DOHH2 (cell line): ENCODE measurements at regions not wholly inside any gene's neighbourhood (a gene's known extent, or its start where the extent isn't known, plus 50 kb on each side); places are given as distances from the start of the nearest gene placed in this dataset.
A peak's percentile ranks its signal among the peaks of the same experiment; 100 is the strongest.

Source experiments
- H3F3A ChIP-seq: fragments of 200-600 bp; sonication (generic), shearing (Covaris generic); 2 replicates; pipeline ENCODE4 v1.6.0; 2016; ENCODE audit warnings: antibody characterized with exemption, mild to moderate bottlenecking; ENCODE audit not compliant: control insufficient read depth, insufficient read depth
- H3K27ac ChIP-seq: fragments of 200-600 bp; sonication (generic); 2 replicates; pipeline ENCODE4 v1.5.1; 2014; ENCODE audit warnings: low read depth, mild to moderate bottlenecking, low read length, moderate library complexity
- H3K27me3 ChIP-seq: fragments of 200-600 bp; sonication (generic); 2 replicates; pipeline ENCODE4 v1.6.1; 2014; ENCODE audit warnings: mild to moderate bottlenecking, low read length, mixed read lengths; ENCODE audit not compliant: control insufficient read depth
- H3K36me3 ChIP-seq: fragments of 200-600 bp; sonication (generic); 2 replicates; pipeline ENCODE4 v1.6.1; 2014; ENCODE audit warnings: mild to moderate bottlenecking, low read length, moderate library complexity, mixed read lengths; ENCODE audit not compliant: control insufficient read depth
- H3K4me1 ChIP-seq: fragments of 200-600 bp; sonication (generic); 2 replicates; pipeline ENCODE4 v1.6.1; 2014; ENCODE audit warnings: mild to moderate bottlenecking, low read length, mixed read lengths; ENCODE audit not compliant: control insufficient read depth
- H3K4me2 ChIP-seq: fragments of 200-600 bp; sonication (generic); 2 replicates; pipeline ENCODE4 v1.6.0; 2014; ENCODE audit warnings: mild to moderate bottlenecking, low read length, moderate library complexity
- H3K4me3 ChIP-seq: fragments of 200-600 bp; sonication (generic); 2 replicates; pipeline ENCODE4 v1.5.1; 2014; ENCODE audit warnings: mild to moderate bottlenecking, low read length, mixed read lengths
- H3K79me2 ChIP-seq: fragments of 200-600 bp; sonication (generic); 2 replicates; pipeline ENCODE4 v1.6.1; 2014; ENCODE audit warnings: mild to moderate bottlenecking, low read length, mixed read lengths; ENCODE audit not compliant: control insufficient read depth
- H3K9me2 ChIP-seq: fragments of 200-600 bp; sonication (generic); replicated peaks from 2 replicates; pipeline ENCODE4 v1.6.1; 2014; ENCODE audit warnings: mild to moderate bottlenecking, low read length, mixed read lengths; ENCODE audit not compliant: control insufficient read depth
- H3K9me3 ChIP-seq: fragments of 200-600 bp; sonication (generic); 2 replicates; pipeline ENCODE4 v1.6.1; 2014; ENCODE audit warnings: antibody characterized with exemption, low read length, mixed read lengths; ENCODE audit not compliant: control insufficient read depth, insufficient read depth
- H4K20me1 ChIP-seq: fragments of 200-600 bp; sonication (generic); 2 replicates; pipeline ENCODE4 v1.6.0; 2014; ENCODE audit warnings: low read depth, mild to moderate bottlenecking, antibody characterized with exemption, low read length, moderate library complexity; ENCODE audit not compliant: control insufficient read depth, insufficient read depth
- CTCF ChIP-seq: fragments of 200-600 bp; sonication (generic); IDR thresholded peaks from one replicate; pipeline ENCODE4 v1.5.1; 2014; ENCODE audit warnings: antibody characterized with exemption, mild to moderate bottlenecking, low read depth, low read length; ENCODE audit not compliant: poor library complexity, severe bottlenecking
- EZH2phosphoT487 ChIP-seq: fragments of 200-600 bp; sonication (generic); IDR thresholded peaks from 2 replicates; pipeline ENCODE4 v1.6.1; 2017; ENCODE audit warnings: borderline replicate concordance, mild to moderate bottlenecking, antibody characterized with exemption, low read length, moderate library complexity, mixed read lengths

- Histone ChIP-seq H3K4me3 (no peak overlapping the region), H3K4me1 (no peaks in the 10 kb centered on the region; the same call in 1 of the 2 replicates), H4K20me1 (no peaks in the 10 kb centered on the region), H3K36me3 (no peaks in the 10 kb centered on the region), H3K9me2 (no peaks in the 10 kb centered on the region), H3K27ac (no peak overlapping the region), H3K79me2 (no peaks in the 10 kb centered on the region), H3F3A (no peaks in the 10 kb centered on the region), H3K27me3 (no peaks in the 10 kb centered on the region), H3K4me2 (peak overlapping the region; percentile 16; the same call in 1 of the 2 replicates), H3K9me3 (no peaks in the 10 kb centered on the region)
- no peak for TF ChIP-seq EZH2phosphoT487
Observed at GRCh38 chr10:59019603-59020002, 156.8 kb upstream of the PHYHIPL start.

- Histone ChIP-seq H3F3A (no peaks in the 10 kb centered on the region), H3K4me3 (no peak overlapping the region), H3K27ac (no peak overlapping the region), H3K4me2 (no peak overlapping the region), H3K36me3 (no peaks in the 10 kb centered on the region), H3K27me3 (no peaks in the 10 kb centered on the region), H3K9me2 (no peaks in the 10 kb centered on the region), H3K79me2 (no peaks in the 10 kb centered on the region), H4K20me1 (no peaks in the 10 kb centered on the region), H3K4me1 (no peaks in the 10 kb centered on the region; the same call in 1 of the 2 replicates), H3K9me3 (no peaks in the 10 kb centered on the region)
- TF ChIP-seq EZH2phosphoT487, result no peak
- TF ChIP-seq CTCF, result no peak
Observed at GRCh38 chr10:59020502-59020901, 155.9 kb upstream of the PHYHIPL start.

- Histone ChIP-seq H3K27ac (no peak overlapping the region), H3K27me3 (no peaks in the 10 kb centered on the region), H3K9me2 (no peaks in the 10 kb centered on the region), H3F3A (no peaks in the 10 kb centered on the region), H3K9me3 (no peaks in the 10 kb centered on the region), H3K4me2 (no peak overlapping the region), H3K79me2 (no peaks in the 10 kb centered on the region), H3K4me3 (no peak overlapping the region), H3K4me1 (peaks cover 5% of the 10 kb centered on the region), H4K20me1 (no peaks in the 10 kb centered on the region), H3K36me3 (no peaks in the 10 kb centered on the region)
- TF ChIP-seq CTCF (no peak), EZH2phosphoT487 (no peak)
Observed at GRCh38 chr10:59025981-59026765, 150.3 kb upstream of the PHYHIPL start.

- TF ChIP-seq CTCF (no peak), EZH2phosphoT487 (no peak)
- Histone ChIP-seq H3K9me2 (no peaks in the 10 kb centered on the region), H3K27me3 (no peaks in the 10 kb centered on the region), H3K4me1 (peaks cover 5% of the 10 kb centered on the region), H3K27ac (no peak overlapping the region), H3K9me3 (no peaks in the 10 kb centered on the region), H3F3A (no peaks in the 10 kb centered on the region), H3K36me3 (no peaks in the 10 kb centered on the region), H3K4me2 (no peak overlapping the region), H3K4me3 (no peak overlapping the region), H4K20me1 (no peaks in the 10 kb centered on the region), H3K79me2 (no peaks in the 10 kb centered on the region)
Observed at GRCh38 chr10:59027975-59028655, 148.3 kb upstream of the PHYHIPL start.
